Epithelial cell of esophagus (primary cell): ENCODE measurements at regions not wholly inside any gene's neighbourhood (a gene's known extent, or its start where the extent isn't known, plus 50 kb on each side); places are given as distances from the start of the nearest gene placed in this dataset.

Experiments used
- DNase-seq: peaks from one replicate; pipeline ENCODE4 v3.0.0; 2010; ENCODE audit warnings: low read depth
- H3K4me3 ChIP-seq: 2 replicates; pipeline ENCODE4 v1.5.1; 2011; ENCODE audit warnings: mild to moderate bottlenecking, low read length, control low read depth
- TF ChIP-seq, protein P1 (sequence below): IDR thresholded peaks from 2 replicates; pipeline ENCODE4 v1.5.1; 2011; ENCODE audit warnings: low read depth, mild to moderate bottlenecking, low read length, control low read depth, inconsistent platforms; ENCODE audit not compliant: insufficient read depth; ENCODE audit errors: missing control alignments

DNA sequence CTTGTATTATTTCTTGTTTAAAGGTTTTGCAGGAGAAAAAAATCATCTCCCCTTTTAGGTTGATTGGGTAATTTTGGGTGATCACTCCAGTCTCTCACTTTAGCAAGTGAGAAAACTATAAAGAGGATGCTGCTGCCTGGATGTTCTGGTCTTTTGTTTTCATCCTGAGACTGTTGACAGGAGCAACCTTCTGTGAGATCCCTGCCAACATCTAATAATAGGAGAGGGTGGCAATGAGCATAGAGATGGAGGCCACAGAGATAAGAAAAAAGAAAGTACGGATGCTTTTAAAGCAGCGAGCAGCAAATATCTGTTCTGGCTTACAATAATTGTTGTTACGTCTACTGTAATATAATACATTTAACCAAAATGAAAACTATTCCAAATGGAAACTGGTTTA, 293.6 kb upstream of the MTNR1B start:
- DNase-seq = no peak
- H3K4me3 ChIP-seq = no peak overlapping the region
- TF ChIP-seq, protein P1, sequence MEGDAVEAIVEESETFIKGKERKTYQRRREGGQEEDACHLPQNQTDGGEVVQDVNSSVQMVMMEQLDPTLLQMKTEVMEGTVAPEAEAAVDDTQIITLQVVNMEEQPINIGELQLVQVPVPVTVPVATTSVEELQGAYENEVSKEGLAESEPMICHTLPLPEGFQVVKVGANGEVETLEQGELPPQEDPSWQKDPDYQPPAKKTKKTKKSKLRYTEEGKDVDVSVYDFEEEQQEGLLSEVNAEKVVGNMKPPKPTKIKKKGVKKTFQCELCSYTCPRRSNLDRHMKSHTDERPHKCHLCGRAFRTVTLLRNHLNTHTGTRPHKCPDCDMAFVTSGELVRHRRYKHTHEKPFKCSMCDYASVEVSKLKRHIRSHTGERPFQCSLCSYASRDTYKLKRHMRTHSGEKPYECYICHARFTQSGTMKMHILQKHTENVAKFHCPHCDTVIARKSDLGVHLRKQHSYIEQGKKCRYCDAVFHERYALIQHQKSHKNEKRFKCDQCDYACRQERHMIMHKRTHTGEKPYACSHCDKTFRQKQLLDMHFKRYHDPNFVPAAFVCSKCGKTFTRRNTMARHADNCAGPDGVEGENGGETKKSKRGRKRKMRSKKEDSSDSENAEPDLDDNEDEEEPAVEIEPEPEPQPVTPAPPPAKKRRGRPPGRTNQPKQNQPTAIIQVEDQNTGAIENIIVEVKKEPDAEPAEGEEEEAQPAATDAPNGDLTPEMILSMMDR = no peak

DNA sequence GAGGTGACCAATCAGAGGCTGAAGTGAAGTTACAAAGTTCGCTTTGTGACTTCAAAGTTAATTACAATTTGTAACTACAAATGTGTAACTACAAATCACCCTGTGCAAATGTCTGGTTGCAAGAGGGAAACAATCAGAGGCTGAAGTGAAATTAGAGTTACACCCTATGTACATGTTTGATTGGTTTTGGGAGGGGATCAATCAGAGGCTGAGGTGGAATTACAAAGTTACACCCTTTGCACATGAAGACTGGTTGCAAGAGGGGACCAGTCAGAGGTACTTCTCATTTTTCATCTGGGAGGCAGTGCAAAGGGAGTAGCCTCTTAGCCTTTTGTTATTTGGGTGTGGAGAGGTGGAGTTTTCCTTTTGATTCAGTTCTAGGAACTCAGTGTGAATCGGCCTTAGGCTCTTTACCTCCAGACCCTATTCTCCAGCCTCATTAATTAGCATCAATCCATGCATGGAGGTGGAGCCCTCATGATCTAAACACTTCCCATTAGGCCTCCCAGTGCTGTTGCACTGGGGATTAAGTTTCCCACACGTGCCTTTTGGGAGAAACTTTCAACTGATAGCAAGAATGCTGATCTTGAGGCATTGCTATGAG, 291.3 kb upstream of the MTNR1B start:
- no peak for DNase-seq
- TF ChIP-seq, protein P1 = no peak
- no peak overlapping the region for H3K4me3 ChIP-seq

DNA sequence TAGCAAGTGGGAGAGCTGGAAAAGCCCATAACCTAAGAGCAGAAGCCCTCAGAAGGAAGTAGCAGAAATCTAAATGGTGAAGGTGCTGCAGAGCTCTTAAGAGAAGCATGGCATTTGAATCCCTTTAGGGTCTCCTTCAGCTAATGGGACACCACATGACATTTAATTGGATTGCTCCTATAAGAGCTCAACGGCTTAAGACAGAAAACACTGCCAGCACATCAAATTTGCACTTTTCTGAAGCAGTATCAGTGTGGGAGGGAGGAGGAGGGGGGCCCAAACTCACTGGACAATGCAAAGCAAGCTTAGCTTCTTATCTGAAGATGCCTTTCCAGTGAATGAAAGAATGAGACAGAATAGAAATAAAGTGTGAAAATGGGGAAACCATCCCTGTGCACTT, 287.9 kb upstream of the MTNR1B start:
- TF ChIP-seq, protein P1 = no peak
- no peak overlapping the region for H3K4me3 ChIP-seq

DNA sequence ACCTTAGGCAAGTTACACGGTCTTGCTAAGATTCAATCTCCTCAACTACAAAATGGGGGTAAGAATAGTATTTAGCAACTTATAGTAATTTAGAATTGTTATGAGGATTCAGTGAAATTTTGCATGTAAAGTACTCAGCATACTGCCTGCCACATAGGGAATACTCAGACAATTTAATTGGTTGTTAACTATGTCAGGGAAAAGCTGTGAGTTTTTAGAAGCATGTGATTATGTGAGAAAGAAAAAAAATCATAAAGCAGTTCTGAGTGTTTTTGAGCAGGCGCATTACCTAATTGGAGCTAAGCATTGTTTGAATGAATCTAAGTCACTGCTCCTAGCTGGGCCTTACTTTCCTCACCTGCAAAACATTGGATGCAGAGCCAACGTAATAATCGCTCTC, 287.3 kb upstream of the MTNR1B start:
- DNase-seq = no peak
- TF ChIP-seq, protein P1 = no peak
- no peak overlapping the region for H3K4me3 ChIP-seq

More for the DNA sequence above, 287.9 kb upstream of the MTNR1B start:
- DNase-seq = no peak

DNA sequence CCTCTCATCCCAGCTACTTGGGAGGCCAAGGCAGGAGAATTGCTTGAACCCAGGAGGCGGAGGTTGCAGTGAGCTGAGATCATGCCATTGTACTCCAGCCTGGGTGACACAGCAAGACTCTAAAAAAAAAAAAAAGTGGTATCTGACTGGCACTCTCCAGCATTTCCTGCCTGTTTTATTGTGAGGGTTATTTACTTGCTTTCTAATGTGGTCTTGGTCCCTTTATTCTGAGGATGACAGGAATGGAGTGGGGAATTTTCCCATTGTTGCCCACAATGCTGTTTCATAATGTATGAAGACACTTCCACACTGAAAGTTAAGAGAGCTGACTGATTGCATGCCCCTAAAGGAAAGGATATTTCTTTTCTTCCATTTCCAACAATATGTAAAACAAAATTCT, 286.5 kb upstream of the MTNR1B start:
- no peak for DNase-seq
- TF ChIP-seq, protein P1 = no peak
- no peak overlapping the region for H3K4me3 ChIP-seq

DNA sequence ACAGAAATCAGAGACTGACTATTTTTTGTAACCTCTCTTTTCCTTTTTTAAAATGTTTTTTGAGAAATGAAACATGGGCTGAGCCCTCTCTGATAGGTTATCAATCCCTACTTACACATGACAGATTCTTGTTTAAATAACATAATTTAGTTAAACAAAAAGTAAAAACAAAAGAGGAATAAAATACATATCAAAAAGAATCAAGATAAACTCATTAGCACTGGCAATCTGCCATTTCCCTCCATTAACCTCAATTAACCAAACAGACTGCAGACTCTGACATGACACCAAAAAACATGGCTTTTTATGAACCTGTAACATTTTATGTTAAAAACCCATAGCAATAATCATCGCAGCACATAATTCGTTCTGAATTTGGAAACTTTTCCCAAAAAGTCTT, 284.4 kb upstream of the MTNR1B start:
- H3K4me3 ChIP-seq = no peak overlapping the region
- TF ChIP-seq, protein P1 = no peak
- no peak for DNase-seq

DNA sequence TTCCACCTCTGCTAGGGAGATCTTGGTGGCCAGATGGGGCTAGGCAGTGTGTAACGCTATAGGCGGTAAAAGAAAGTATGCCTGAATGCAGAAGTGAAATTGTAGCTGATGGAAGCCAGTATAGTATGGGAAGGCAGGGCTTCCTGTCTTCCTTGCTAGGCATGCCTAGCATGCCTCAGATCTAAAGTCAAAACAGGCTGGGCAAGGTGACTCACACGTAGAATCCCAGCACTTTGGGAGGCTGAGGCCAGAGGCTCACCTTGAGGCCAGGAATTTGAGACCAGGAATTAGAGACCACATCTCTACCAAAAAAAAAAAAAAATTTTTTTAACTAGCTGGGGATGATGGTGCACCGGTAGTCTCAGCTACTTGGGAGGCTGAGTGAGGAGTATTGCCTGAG, 281.7 kb upstream of the MTNR1B start:
- DNase-seq = peak; percentile 34
- TF ChIP-seq, protein P1 = no peak
- H3K4me3 ChIP-seq = no peak overlapping the region
